ENCODE measurements at regions not wholly inside any gene's neighbourhood (a gene's known extent, or its start where the extent isn't known, plus 50 kb on each side); places are given as distances from the start of the nearest gene placed in this dataset.
A peak's percentile ranks its signal among the peaks of the same experiment; 100 is the strongest.
"Not testable (repeated sequence)": the region's sequence is repeated elsewhere in the genome, so short reads cannot be mapped to it uniquely, and the experiment has no call there.

DNA sequence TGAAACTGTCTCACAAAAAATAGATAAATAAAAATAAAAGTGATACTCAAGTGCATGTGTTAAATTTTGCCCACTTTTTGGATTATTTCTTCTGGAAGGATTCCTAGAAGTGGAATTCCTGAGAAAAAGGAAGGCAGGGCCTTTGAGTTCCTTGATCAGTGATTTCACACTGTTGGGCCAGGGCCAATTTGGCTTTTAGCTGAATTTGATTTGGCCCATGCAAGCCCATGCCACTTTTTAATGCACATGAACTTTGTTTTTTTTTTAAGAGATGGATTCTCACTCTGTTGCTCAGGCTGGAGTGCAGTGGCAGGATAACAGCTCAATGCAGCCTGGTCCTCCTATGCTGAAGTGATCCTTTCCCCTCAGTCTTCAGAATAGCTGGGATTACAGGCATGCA, 96.3 kb downstream of the TNFRSF13B start:
- H3K27me3 ChIP-seq (ENCODE audit: insufficient read depth): no peaks in the 10 kb centered on the region
- H3K4me2 ChIP-seq: no peak overlapping the region
- no peak overlapping the region for H2AFZ ChIP-seq (ENCODE audit: low read depth)
- no peaks in the 10 kb centered on the region for H3K9me3 ChIP-seq
- DNase-seq: no peak
- no peak overlapping the region for H3K27ac ChIP-seq (ENCODE audit: low read depth in 2 of 2, low read length in 1 of 2)
- no peak overlapping the region for H3K9ac ChIP-seq
- no peaks in the 10 kb centered on the region for H4K20me1 ChIP-seq (ENCODE audit: insufficient read depth)
- H3K4me1 ChIP-seq (ENCODE audit: control insufficient read depth in 1 of 2, insufficient read depth in 2 of 2, low read depth in 1 of 2, low read length in 1 of 2): no peaks in the 10 kb centered on the region
- H3F3A ChIP-seq (replicated peaks; ENCODE audit: insufficient read depth): no peaks in the 10 kb centered on the region
- no peaks in the 10 kb centered on the region for H3K79me2 ChIP-seq (ENCODE audit: insufficient read depth)
- H3K9me2 ChIP-seq: no peaks in the 10 kb centered on the region
- H3K4me3 ChIP-seq (ENCODE audit: low read depth in 2 of 2, low read length in 1 of 2): no peak overlapping the region
- H3K36me3 ChIP-seq (replicated peaks in 1 of 2; ENCODE audit: control insufficient read depth in 1 of 2, insufficient read depth in 2 of 2, low read length in 1 of 2): no peaks in the 10 kb centered on the region
- ChIA-PET POLR2A (no interaction called here), CTCF (no interaction called here)
- TF ChIP-seq YY1 (IDR thresholded peaks at IDR 0.05; ENCODE audit: low read depth): no peak
- no peak for TF ChIP-seq MEF2A (IDR thresholded peaks at IDR 0.05; ENCODE audit: borderline replicate concordance, low read depth)

- H3K9ac ChIP-seq; H3K4me1 ChIP-seq (ENCODE audit: control insufficient read depth in 1 of 2, insufficient read depth in 2 of 2, low read depth in 1 of 2, low read length in 1 of 2); H3K9me3 ChIP-seq; H3K4me2 ChIP-seq; H3K79me2 ChIP-seq (ENCODE audit: insufficient read depth); H3F3A ChIP-seq (replicated peaks; ENCODE audit: insufficient read depth); H4K20me1 ChIP-seq (ENCODE audit: insufficient read depth); H3K27ac ChIP-seq (ENCODE audit: low read depth in 2 of 2, low read length in 1 of 2); POLR2A ChIA-PET; H3K9me2 ChIP-seq; DNase-seq; H3K4me3 ChIP-seq (ENCODE audit: low read depth in 2 of 2, low read length in 1 of 2); H2AFZ ChIP-seq (ENCODE audit: low read depth); H3K36me3 ChIP-seq (replicated peaks in 1 of 2; ENCODE audit: control insufficient read depth in 1 of 2, insufficient read depth in 2 of 2, low read length in 1 of 2); H3K27me3 ChIP-seq (ENCODE audit: insufficient read depth): not testable (repeated sequence)
- WGBS (ENCODE audit: low lambda C conversion rate): 56% methylated on average over 4 of the region's 12 CpGs
- CTCF ChIA-PET: interaction anchor here (1.3 kb wide), 1 partner anchor 12 kb away, joined by 4 read pairs; no protein-coding TSS in a partner anchor
These were observed 97.7 kb downstream of the TNFRSF13B start for GRCh38 chr17:16874216-16874615.

- peak; percentile 83 for DNase-seq
- Histone ChIP-seq H4K20me1 (ENCODE audit: insufficient read depth) (no peaks in the 10 kb centered on the region), H3K27ac (ENCODE audit: low read depth in 2 of 2, low read length in 1 of 2) (no peak overlapping the region), H3K4me2 (no peak overlapping the region), H3K4me1 (ENCODE audit: control insufficient read depth in 1 of 2, insufficient read depth in 2 of 2, low read depth in 1 of 2, low read length in 1 of 2) (no peaks in the 10 kb centered on the region), H3K9ac (no peak overlapping the region), H3K9me2 (no peaks in the 10 kb centered on the region), H2AFZ (ENCODE audit: low read depth) (no peak overlapping the region), H3K27me3 (ENCODE audit: insufficient read depth) (no peaks in the 10 kb centered on the region), H3K9me3 (no peaks in the 10 kb centered on the region), H3F3A (replicated peaks; ENCODE audit: insufficient read depth) (no peaks in the 10 kb centered on the region), H3K4me3 (ENCODE audit: low read depth in 2 of 2, low read length in 1 of 2) (no peak overlapping the region), H3K36me3 (replicated peaks in 1 of 2; ENCODE audit: control insufficient read depth in 1 of 2, insufficient read depth in 2 of 2, low read length in 1 of 2) (no peaks in the 10 kb centered on the region), H3K79me2 (ENCODE audit: insufficient read depth) (no peaks in the 10 kb centered on the region)
- WGBS (ENCODE audit: low lambda C conversion rate): 42% methylated on average over 15 of the region's 15 CpGs
- CTCF ChIA-PET: interaction anchor here (0.6 to 1.3 kb wide), 2 partner anchors 12 to 348 kb away, joined by 3 to 4 read pairs; no protein-coding TSS in a partner anchor
- no peak for TF ChIP-seq TCF12 (IDR thresholded peaks at IDR 0.05)
- peak; percentile 24 for TF ChIP-seq SMC3 (IDR thresholded peaks at IDR 0.05; ENCODE audit: low read depth, low read length)
- peak; percentile 62 for TF ChIP-seq CTCF (IDR thresholded peaks at IDR 0.05)
- no peak for TF ChIP-seq RFX5 (IDR thresholded peaks at IDR 0.05; ENCODE audit: low read length)
- TF ChIP-seq RAD21 (IDR thresholded peaks at IDR 0.05; ENCODE audit: low read length): peak; percentile 38; the same call in 1 of the 2 replicates
- POLR2A ChIA-PET: no interaction called here
These were observed 98.5 kb downstream of the TNFRSF13B start for GRCh38 chr17:16873174-16874035.

Data from SK-N-SH (cell line).